CD14-positive monocyte (primary cell): ENCODE measurements at regions not wholly inside any gene's neighbourhood (a gene's known extent, or its start where the extent isn't known, plus 50 kb on each side); places are given as distances from the start of the nearest gene placed in this dataset.

Experiments
- DNase-seq, 3 donors: peaks; one replicate each; pipeline ENCODE4 v3.0.0-alpha.2; 2011 to 2022
- H2AFZ ChIP-seq: 2 replicates; pipeline ENCODE4 v1.6.0; 2012; ENCODE audit warnings: mild to moderate bottlenecking, low read depth, low read length, inconsistent platforms; ENCODE audit not compliant: insufficient read depth, poor library complexity, severe bottlenecking
- H3K27ac ChIP-seq, 2 donors: 1 replicate in 1 of 2; 2 replicates in 1 of 2; pipeline ENCODE4 v1.5.1; 2012 to 2013; ENCODE audit warnings: low read length in 2 of 2, control low read depth in 1 of 2, inconsistent platforms in 1 of 2, low read depth in 1 of 2, mild to moderate bottlenecking in 1 of 2
- H3K27me3 ChIP-seq, 2 donors: one replicate each; pipeline versions ENCODE4 v1.6.0 to v1.6.1; 2011 to 2013; ENCODE audit warnings: low read length in 2 of 2; ENCODE audit not compliant: control insufficient read depth in 2 of 2, insufficient read depth in 2 of 2
- H3K36me3 ChIP-seq, 2 donors: replicated peaks in 1 of 2; 1 replicate in 1 of 2; 2 replicates in 1 of 2; pipeline versions ENCODE4 v1.5.1 to v1.6.1; 2012 to 2013; ENCODE audit warnings: low read length in 2 of 2, control low read depth in 1 of 2, inconsistent platforms in 1 of 2, mild to moderate bottlenecking in 1 of 2; ENCODE audit not compliant: insufficient read depth in 2 of 2, control insufficient read depth in 1 of 2
- H3K4me1 ChIP-seq, 2 donors: 1 replicate in 1 of 2; 2 replicates in 1 of 2; pipeline versions ENCODE4 v1.5.1 to v1.6.1; 2012 to 2013; ENCODE audit warnings: low read length in 2 of 2, control low read depth in 1 of 2, inconsistent platforms in 1 of 2, mild to moderate bottlenecking in 1 of 2, moderate library complexity in 1 of 2; ENCODE audit not compliant: insufficient read depth in 2 of 2, control insufficient read depth in 1 of 2
- H3K4me2 ChIP-seq: replicated peaks from 2 replicates; pipeline ENCODE3; 2012; ENCODE audit warnings: low read length, moderate library complexity, mild to moderate bottlenecking; ENCODE audit not compliant: poor library complexity, severe bottlenecking; ENCODE audit errors: extremely low read depth
- H3K4me3 ChIP-seq, 3 experiments: fragments of 200-600 bp in 1 of 3; sonication (generic) in 1 of 3; replicated peaks in 1 of 3; 1 replicate in 2 of 3; 2 replicates in 1 of 3; pipeline ENCODE4 v1.5.1; 2011 to 2013; ENCODE audit warnings: low read length in 3 of 3, mild to moderate bottlenecking in 3 of 3, control low read depth in 2 of 3, low read depth in 2 of 3, inconsistent platforms in 1 of 3, moderate library complexity in 1 of 3
- H3K79me2 ChIP-seq: 2 replicates; pipeline ENCODE4 v1.6.0; 2012; ENCODE audit warnings: mild to moderate bottlenecking, control low read depth, inconsistent platforms, low read length, moderate library complexity; ENCODE audit not compliant: insufficient read depth
- H3K9ac ChIP-seq: 2 replicates; pipeline ENCODE4 v1.6.0; 2017; ENCODE audit warnings: low read length, mild to moderate bottlenecking; ENCODE audit not compliant: insufficient read depth, poor library complexity, severe bottlenecking
- H3K9me3 ChIP-seq, 2 donors: replicated peaks in 1 of 2; 1 replicate in 1 of 2; 2 replicates in 1 of 2; pipeline versions ENCODE4 v1.5.1 to v1.6.1; 2012 to 2013; ENCODE audit warnings: low read length in 2 of 2, control low read depth in 1 of 2; ENCODE audit not compliant: control insufficient read depth in 1 of 2, insufficient read depth in 1 of 2
- H4K20me1 ChIP-seq: 2 replicates; pipeline ENCODE4 v1.6.0; 2012; ENCODE audit warnings: mild to moderate bottlenecking, low read length, control low read depth, moderate library complexity; ENCODE audit not compliant: insufficient read depth
- H3K27ac Mint-ChIP-seq, 7 donors: one replicate each; pipeline ENCODE4 v1.8.0; 2020; ENCODE audit warnings: mild to moderate bottlenecking in 7 of 7, mixed read lengths in 7 of 7, moderate library complexity in 6 of 7, inconsistent platforms in 2 of 7
- H3K27me3 Mint-ChIP-seq, 3 donors: one replicate each; pipeline ENCODE4 v1.8.0; 2021 to 2022; ENCODE audit warnings: low read depth in 3 of 3, mild to moderate bottlenecking in 3 of 3, mixed read lengths in 3 of 3, moderate library complexity in 3 of 3, inconsistent platforms in 1 of 3
- H3K36me3 Mint-ChIP-seq, 2 donors: one replicate each; pipeline ENCODE4 v1.8.0; 2020; ENCODE audit warnings: mixed read lengths in 2 of 2, inconsistent platforms in 1 of 2, mild to moderate bottlenecking in 1 of 2
- H3K4me1 Mint-ChIP-seq: one replicate; pipeline ENCODE4 v1.8.0; 2020; ENCODE audit warnings: mild to moderate bottlenecking, mixed read lengths
- H3K4me3 Mint-ChIP-seq, 2 donors: one replicate each; pipeline ENCODE4 v1.8.0; 2020; ENCODE audit warnings: mild to moderate bottlenecking in 2 of 2, mixed read lengths in 2 of 2, moderate library complexity in 1 of 2
- H3K9me3 Mint-ChIP-seq, 7 donors: one replicate each; pipeline ENCODE4 v1.8.0; 2020 to 2022; ENCODE audit warnings: mixed read lengths in 7 of 7, mild to moderate bottlenecking in 6 of 7, moderate library complexity in 6 of 7, inconsistent platforms in 2 of 7
- CTCF ChIP-seq: fragments of 200-600 bp; IDR thresholded peaks from one replicate; pipeline ENCODE4 v1.8.0; 2022; ENCODE audit warnings: antibody characterized with exemption, mild to moderate bottlenecking
- WGBS: methylation state at CpG from one replicate; pipeline ENCODE4 v1.1.5; 2013; ENCODE audit warnings: missing lambda C conversion rate; ENCODE audit not compliant: insufficient coverage; 5-methylcytosine and 5-hydroxymethylcytosine counted together
- intact Hi-C, 2 donors: fragments of 100-400 bp; cut with micrococcal nuclease; formaldehyde crosslinking; loops; one replicate each; pipeline versions ENCODE4 v1.15.0 to v1.15.1; 2023

- Mint-ChIP-seq H3K9me3 (peaks cover 0 to 3% (median 0%) of the 10 kb centered on the region in 7 donors), H3K4me3 (no peak overlapping the region)
- H3K4me3 ChIP-seq: no peak overlapping the region
Measured at GRCh38 chr3:88408935-88409334, 259.2 kb downstream of the C3orf38 start.

GRCh38 chr3:88410259-88410658 is 260.5 kb downstream of the C3orf38 start:
- DNase-seq: no peak
- no peaks in the 10 kb centered on the region for H3K36me3 ChIP-seq
- Mint-ChIP-seq H3K4me3 (no peak overlapping the region), H3K36me3 (no peaks in the 10 kb centered on the region), H3K27me3 (no peaks in the 10 kb centered on the region), H3K27ac (no peak overlapping the region), H3K9me3 (peaks cover 0 to 2% (median 0%) of the 10 kb centered on the region in 7 donors), H3K4me1 (no peaks in the 10 kb centered on the region)
- no peaks in the 10 kb centered on the region for H3K4me1 ChIP-seq
- peaks cover 0 to 3% of the 10 kb centered on the region in 2 donors for H3K9me3 ChIP-seq
- no peak overlapping the region for H3K4me2 ChIP-seq
- no peaks in the 10 kb centered on the region for H3K27me3 ChIP-seq
- WGBS: no CpG with 5 or more reads among the region's 3 CpGs
- no peak for TF ChIP-seq CTCF
- no peak overlapping the region for H3K27ac ChIP-seq
- H3K4me3 ChIP-seq: no peak overlapping the region
- no peaks in the 10 kb centered on the region for H3K79me2 ChIP-seq
- H3K9ac ChIP-seq: no peak overlapping the region
- no peak overlapping the region for H2AFZ ChIP-seq
- intact Hi-C loops: no loop called here
- H4K20me1 ChIP-seq: no peaks in the 10 kb centered on the region

More at GRCh38 chr3:88408935-88409334, 259.2 kb downstream of the C3orf38 start:
- Mint-ChIP-seq H3K27me3 (no peaks in the 10 kb centered on the region), H3K27ac (no peak overlapping the region), H3K4me1 (no peaks in the 10 kb centered on the region), H3K36me3 (no peaks in the 10 kb centered on the region)
- WGBS: no CpG with 5 or more reads among the region's 5 CpGs
- H3K36me3 ChIP-seq: no peaks in the 10 kb centered on the region
- H3K9ac ChIP-seq: no peak overlapping the region
- H3K4me1 ChIP-seq: no peaks in the 10 kb centered on the region
- TF ChIP-seq CTCF: no peak
- no peaks in the 10 kb centered on the region for H4K20me1 ChIP-seq
- H3K27ac ChIP-seq: no peak overlapping the region
- no peak overlapping the region for H3K4me2 ChIP-seq
- no peaks in the 10 kb centered on the region for H3K27me3 ChIP-seq
- H3K79me2 ChIP-seq: no peaks in the 10 kb centered on the region
- peaks cover 0 to 3% of the 10 kb centered on the region in 2 donors for H3K9me3 ChIP-seq
- intact Hi-C loops: no loop called here
- DNase-seq: no peak
- H2AFZ ChIP-seq: no peak overlapping the region
